Liver (tissue), 8 donors: ENCODE measurements at regions not wholly inside any gene's neighbourhood (a gene's known extent, or its start where the extent isn't known, plus 50 kb on each side); places are given as distances from the start of the nearest gene placed in this dataset.

ENCODE experiments used
- DNase-seq: peaks from one replicate; pipeline ENCODE4 v3.0.0-alpha.2; 2017; ENCODE audit warnings: low spot score
- H3K27ac ChIP-seq, 2 donors: one replicate each; pipeline ENCODE4 v1.7.0; 2013; ENCODE audit warnings: inconsistent platforms in 2 of 2, low read length in 2 of 2, control low read depth in 1 of 2, low read depth in 1 of 2, mild to moderate bottlenecking in 1 of 2
- H3K27me3 ChIP-seq, 4 donors: one replicate each; pipeline versions ENCODE4 v1.6.1 to v1.7.0; 2013; ENCODE audit warnings: low read length in 3 of 4, inconsistent platforms in 1 of 4, mild to moderate bottlenecking in 1 of 4, moderate library complexity in 1 of 4; ENCODE audit not compliant: control insufficient read depth in 4 of 4, insufficient read depth in 4 of 4
- H3K36me3 ChIP-seq, 4 donors: one replicate each; pipeline versions ENCODE4 v1.6.1 to v1.7.0; 2013; ENCODE audit warnings: low read length in 3 of 4, mild to moderate bottlenecking in 3 of 4, low read depth in 1 of 4, moderate library complexity in 1 of 4; ENCODE audit not compliant: control insufficient read depth in 4 of 4, insufficient read depth in 3 of 4
- H3K4me1 ChIP-seq, 4 donors: one replicate each; pipeline versions ENCODE4 v1.6.1 to v1.7.0; 2013; ENCODE audit warnings: low read length in 3 of 4, mild to moderate bottlenecking in 3 of 4, moderate library complexity in 1 of 4; ENCODE audit not compliant: control insufficient read depth in 4 of 4, insufficient read depth in 4 of 4
- H3K4me3 ChIP-seq, 3 donors: one replicate each; pipeline versions ENCODE4 v1.6.1 to v1.7.0; 2013; ENCODE audit warnings: low read length in 3 of 3, control low read depth in 1 of 3, low read depth in 1 of 3, mild to moderate bottlenecking in 1 of 3
- H3K9ac ChIP-seq, 2 donors: one replicate each; pipeline ENCODE4 v1.7.0; 2013; ENCODE audit warnings: low read length in 2 of 2, mild to moderate bottlenecking in 2 of 2, moderate library complexity in 2 of 2, control low read depth in 1 of 2, low read depth in 1 of 2
- H3K9me3 ChIP-seq, 4 donors: one replicate each; pipeline versions ENCODE4 v1.6.1 to v1.7.0; 2013; ENCODE audit warnings: low read length in 3 of 4; ENCODE audit not compliant: control insufficient read depth in 4 of 4
- ATF3 ChIP-seq: IDR thresholded peaks from 2 replicates; pipeline ENCODE4 v1.6.1; 2016; ENCODE audit warnings: antibody characterized with exemption
- CTCF ChIP-seq: fragments of 150-350 bp; IDR thresholded peaks from 2 replicates; pipeline ENCODE4 v1.5.1; 2017; ENCODE audit warnings: improper control_type of control experiment, low read depth, low read length; ENCODE audit not compliant: missing input control
- EGR1 ChIP-seq, 2 donors: IDR thresholded peaks; 2 replicates each; pipeline ENCODE4 v1.6.1; 2016 to 2018; ENCODE audit warnings: antibody characterized with exemption in 2 of 2, low read depth in 2 of 2
- FOXA1 ChIP-seq: IDR thresholded peaks from 2 replicates; pipeline ENCODE4 v1.6.1; 2016; ENCODE audit warnings: antibody characterized with exemption
- FOXA2 ChIP-seq: IDR thresholded peaks from 2 replicates; pipeline ENCODE4 v1.6.1; 2016; ENCODE audit warnings: antibody characterized with exemption
- GABPA ChIP-seq, 2 donors: IDR thresholded peaks in 1 of 2; conservative IDR thresholded peaks in 1 of 2; 2 replicates each; pipeline ENCODE4 v1.6.1; 2016; ENCODE audit warnings: antibody characterized with exemption in 2 of 2, mild to moderate bottlenecking in 1 of 2, moderate library complexity in 1 of 2
- HNF4A ChIP-seq, 2 donors: conservative IDR thresholded peaks; 2 replicates each; pipeline ENCODE4 v1.6.1; 2016; ENCODE audit warnings: antibody characterized with exemption in 2 of 2, mild to moderate bottlenecking in 2 of 2
- HNF4G ChIP-seq: IDR thresholded peaks from 2 replicates; pipeline ENCODE4 v1.6.1; 2016; ENCODE audit warnings: antibody characterized with exemption
- JUND ChIP-seq, 2 donors: IDR thresholded peaks; 2 replicates each; pipeline ENCODE4 v1.6.1; 2016; ENCODE audit warnings: antibody characterized with exemption in 2 of 2
- MAX ChIP-seq: IDR thresholded peaks from 2 replicates; pipeline ENCODE4 v1.6.1; 2016; ENCODE audit warnings: antibody characterized with exemption
- NR2F2 ChIP-seq: IDR thresholded peaks from 2 replicates; pipeline ENCODE4 v1.6.1; 2016; ENCODE audit warnings: antibody characterized with exemption
- RAD21 ChIP-seq, 2 donors: IDR thresholded peaks; 2 replicates each; pipeline ENCODE4 v1.6.1; 2016; ENCODE audit warnings: antibody characterized with exemption in 2 of 2, mild to moderate bottlenecking in 2 of 2
- RXRA ChIP-seq, 2 donors: IDR thresholded peaks; 2 replicates each; pipeline ENCODE4 v1.6.1; 2017 to 2018; ENCODE audit warnings: antibody characterized with exemption in 2 of 2, mild to moderate bottlenecking in 1 of 2
- SP1 ChIP-seq: IDR thresholded peaks from 2 replicates; pipeline ENCODE4 v1.6.1; 2018; ENCODE audit warnings: antibody characterized with exemption, mild to moderate bottlenecking
- TAF1 ChIP-seq: conservative IDR thresholded peaks from 2 replicates; pipeline ENCODE4 v1.6.1; 2016; ENCODE audit warnings: antibody characterized with exemption, mild to moderate bottlenecking
- YY1 ChIP-seq: IDR thresholded peaks from 2 replicates; pipeline ENCODE4 v1.6.1; 2016; ENCODE audit warnings: antibody characterized with exemption, mild to moderate bottlenecking
- WGBS: extraction: QIAGEN DNeasy Blood & Tissue Kit; methylation state at CpG from one replicate; pipeline ENCODE4 v1.1.7; 2013; 5-methylcytosine and 5-hydroxymethylcytosine counted together
- TF ChIP-seq, protein P1 (sequence below): IDR thresholded peaks from 2 replicates; pipeline ENCODE4 v1.6.1; 2016; ENCODE audit warnings: antibody characterized with exemption
- TF ChIP-seq, protein P2 (sequence below): IDR thresholded peaks from 2 replicates; pipeline ENCODE4 v1.6.1; 2016; ENCODE audit warnings: antibody characterized with exemption, mild to moderate bottlenecking
- donor health status: healthy.
- donor health status: healthy.
- donor health status: healthy.
- donor health status: healthy.
- donor health status: healthy.

- TF ChIP-seq ATF3 = no peak
Measured at GRCh38 chr5:68591850-68592249, 376.3 kb downstream of the PIK3R1 start (continued).

DNA sequence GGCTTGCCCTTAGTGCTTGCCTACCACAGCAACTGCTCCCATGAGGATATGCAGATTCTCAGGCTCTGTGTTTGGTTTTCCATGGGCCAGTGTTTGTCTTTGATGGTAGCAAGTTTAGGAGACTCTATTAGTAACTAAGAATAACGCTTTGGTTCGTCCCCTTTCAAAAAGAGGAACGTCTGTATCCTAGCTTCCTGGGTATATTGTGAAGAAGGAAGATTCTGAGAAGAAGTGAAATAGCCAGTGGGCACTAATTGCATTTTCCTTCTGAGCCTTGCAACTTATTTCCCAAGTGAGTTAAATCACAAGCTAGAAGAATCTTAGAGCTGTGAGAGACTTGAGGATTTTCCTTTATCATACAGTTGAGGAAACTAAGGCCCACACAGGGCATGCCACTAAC, 376.8 kb downstream of the PIK3R1 start:
- no peak overlapping the region for H3K4me3 ChIP-seq
- WGBS = 92% methylated on average over 3 of the region's 3 CpGs
- H3K4me1 ChIP-seq = peaks cover 2 to 9% (median 3%) of the 10 kb centered on the region in 4 donors
- DNase-seq = no peak
- peaks cover 0 to 2% (median 0%) of the 10 kb centered on the region in 4 donors for H3K36me3 ChIP-seq
- no peak overlapping the region for H3K27ac ChIP-seq
- H3K9me3 ChIP-seq = no peaks in the 10 kb centered on the region
- no peaks in the 10 kb centered on the region for H3K27me3 ChIP-seq
- TF ChIP-seq TAF1 (no peak), RAD21 (IDR thresholded peaks at IDR 0.05) (no peak), ATF3 (no peak), EGR1 (IDR thresholded peaks at IDR 0.05; ENCODE audit: low read depth in 2 of 2) (no peak), MAX (no peak), YY1 (no peak), HNF4A (conservative IDR thresholded peaks at IDR 0.05) (no peak), GABPA (IDR thresholded peaks at IDR 0.05 in 1 of 2, conservative IDR thresholded peaks at IDR 0.05 in 1 of 2) (no peak), FOXA2 (no peak), JUND (IDR thresholded peaks at IDR 0.05) (no peak), NR2F2 (no peak), CTCF (no peak), RXRA (IDR thresholded peaks at IDR 0.05) (no peak), SP1 (no peak), HNF4G (no peak), FOXA1 (no peak)
- TF ChIP-seq, protein P1, sequence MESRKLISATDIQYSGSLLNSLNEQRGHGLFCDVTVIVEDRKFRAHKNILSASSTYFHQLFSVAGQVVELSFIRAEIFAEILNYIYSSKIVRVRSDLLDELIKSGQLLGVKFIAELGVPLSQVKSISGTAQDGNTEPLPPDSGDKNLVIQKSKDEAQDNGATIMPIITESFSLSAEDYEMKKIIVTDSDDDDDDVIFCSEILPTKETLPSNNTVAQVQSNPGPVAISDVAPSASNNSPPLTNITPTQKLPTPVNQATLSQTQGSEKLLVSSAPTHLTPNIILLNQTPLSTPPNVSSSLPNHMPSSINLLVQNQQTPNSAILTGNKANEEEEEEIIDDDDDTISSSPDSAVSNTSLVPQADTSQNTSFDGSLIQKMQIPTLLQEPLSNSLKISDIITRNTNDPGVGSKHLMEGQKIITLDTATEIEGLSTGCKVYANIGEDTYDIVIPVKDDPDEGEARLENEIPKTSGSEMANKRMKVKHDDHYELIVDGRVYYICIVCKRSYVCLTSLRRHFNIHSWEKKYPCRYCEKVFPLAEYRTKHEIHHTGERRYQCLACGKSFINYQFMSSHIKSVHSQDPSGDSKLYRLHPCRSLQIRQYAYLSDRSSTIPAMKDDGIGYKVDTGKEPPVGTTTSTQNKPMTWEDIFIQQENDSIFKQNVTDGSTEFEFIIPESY = no peak
- TF ChIP-seq, protein P2, sequence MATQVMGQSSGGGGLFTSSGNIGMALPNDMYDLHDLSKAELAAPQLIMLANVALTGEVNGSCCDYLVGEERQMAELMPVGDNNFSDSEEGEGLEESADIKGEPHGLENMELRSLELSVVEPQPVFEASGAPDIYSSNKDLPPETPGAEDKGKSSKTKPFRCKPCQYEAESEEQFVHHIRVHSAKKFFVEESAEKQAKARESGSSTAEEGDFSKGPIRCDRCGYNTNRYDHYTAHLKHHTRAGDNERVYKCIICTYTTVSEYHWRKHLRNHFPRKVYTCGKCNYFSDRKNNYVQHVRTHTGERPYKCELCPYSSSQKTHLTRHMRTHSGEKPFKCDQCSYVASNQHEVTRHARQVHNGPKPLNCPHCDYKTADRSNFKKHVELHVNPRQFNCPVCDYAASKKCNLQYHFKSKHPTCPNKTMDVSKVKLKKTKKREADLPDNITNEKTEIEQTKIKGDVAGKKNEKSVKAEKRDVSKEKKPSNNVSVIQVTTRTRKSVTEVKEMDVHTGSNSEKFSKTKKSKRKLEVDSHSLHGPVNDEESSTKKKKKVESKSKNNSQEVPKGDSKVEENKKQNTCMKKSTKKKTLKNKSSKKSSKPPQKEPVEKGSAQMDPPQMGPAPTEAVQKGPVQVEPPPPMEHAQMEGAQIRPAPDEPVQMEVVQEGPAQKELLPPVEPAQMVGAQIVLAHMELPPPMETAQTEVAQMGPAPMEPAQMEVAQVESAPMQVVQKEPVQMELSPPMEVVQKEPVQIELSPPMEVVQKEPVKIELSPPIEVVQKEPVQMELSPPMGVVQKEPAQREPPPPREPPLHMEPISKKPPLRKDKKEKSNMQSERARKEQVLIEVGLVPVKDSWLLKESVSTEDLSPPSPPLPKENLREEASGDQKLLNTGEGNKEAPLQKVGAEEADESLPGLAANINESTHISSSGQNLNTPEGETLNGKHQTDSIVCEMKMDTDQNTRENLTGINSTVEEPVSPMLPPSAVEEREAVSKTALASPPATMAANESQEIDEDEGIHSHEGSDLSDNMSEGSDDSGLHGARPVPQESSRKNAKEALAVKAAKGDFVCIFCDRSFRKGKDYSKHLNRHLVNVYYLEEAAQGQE = no peak
- no peak overlapping the region for H3K9ac ChIP-seq
